HG03159 (cell line): ENCODE measurements at regions not wholly inside any gene's neighbourhood (a gene's known extent, or its start where the extent isn't known, plus 50 kb on each side); places are given as distances from the start of the nearest gene placed in this dataset.
A peak's percentile ranks its signal among the peaks of the same experiment; 100 is the strongest.
"Not testable (repeated sequence)": the region's sequence is repeated elsewhere in the genome, so short reads cannot be mapped to it uniquely, and the experiment has no call there.

Experiments used
- ATAC-seq: cut with Tn5 transposase; IDR thresholded peaks from one replicate; pipeline ENCODE4 v1.9.1; 2021; ENCODE audit warnings: mild to moderate bottlenecking, moderate library complexity; ENCODE audit not compliant: unreplicated experiment

DNA sequence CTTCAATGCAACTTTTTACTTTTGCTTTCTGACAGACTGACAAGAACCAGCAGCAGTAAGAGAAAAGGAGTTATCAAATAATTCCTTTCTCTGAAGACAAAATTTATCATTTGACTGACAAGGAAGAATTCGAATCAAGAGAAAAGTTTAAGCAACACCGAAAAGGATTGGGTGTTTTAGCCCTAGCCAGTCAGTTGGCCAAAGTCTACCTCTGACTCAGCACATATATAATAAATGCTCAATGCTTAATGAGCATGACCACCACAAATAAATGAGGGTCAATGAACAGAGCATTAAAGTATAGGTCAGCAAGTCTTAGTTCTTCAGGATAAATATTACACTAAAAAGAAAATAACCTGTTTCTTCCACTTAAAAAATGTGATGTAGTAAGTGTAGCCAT lies 1603.5 kb upstream of the C9orf72 start:
- ATAC-seq, result no peak

DNA sequence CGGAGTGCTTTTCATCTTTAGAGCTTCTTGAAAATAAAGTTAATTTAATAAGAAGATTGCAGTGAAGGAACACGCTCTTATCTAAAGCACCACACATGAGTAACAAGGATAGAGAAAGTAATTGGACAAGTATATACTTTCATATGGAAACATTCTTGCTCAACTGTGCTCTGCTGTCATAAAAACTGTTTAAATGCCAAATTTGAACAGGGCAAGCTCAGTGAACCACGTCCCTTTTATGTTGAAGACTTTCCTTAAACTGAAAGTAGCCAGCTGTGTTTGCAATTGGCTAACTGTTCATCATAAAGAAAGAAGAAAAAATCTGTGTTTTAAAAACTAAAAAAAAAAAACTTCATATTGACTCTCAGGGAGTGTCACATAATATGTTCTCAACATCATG lies 1610.7 kb upstream of the C9orf72 start:
- no peak for ATAC-seq

DNA sequence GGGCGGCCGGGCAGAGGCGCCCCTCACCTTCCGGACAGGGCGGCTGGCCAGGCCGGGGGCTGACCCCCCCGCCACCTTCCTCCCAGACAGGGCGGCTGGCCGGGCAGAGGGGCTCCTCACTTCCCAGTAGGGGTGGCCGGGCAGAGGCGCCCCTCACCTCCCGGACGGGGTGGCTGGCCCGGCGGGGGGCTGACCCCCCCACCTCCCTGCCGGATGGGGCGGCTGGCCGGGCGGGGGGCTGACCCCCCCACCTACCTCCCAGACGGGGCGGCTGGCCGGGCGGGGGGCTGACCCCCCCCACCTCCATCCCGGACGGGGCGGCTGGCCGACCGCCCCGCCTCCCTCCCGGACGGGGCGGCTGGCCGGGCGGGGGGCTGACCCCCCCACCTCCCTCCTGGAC lies 1615.5 kb upstream of the C9orf72 start:
- ATAC-seq, result not testable (repeated sequence)

- ATAC-seq, result not testable (repeated sequence)
Measured at GRCh38 chr9:29189221-29189620, 1615.9 kb upstream of the C9orf72 start.

- no peak for ATAC-seq
Measured at GRCh38 chr9:29198861-29199260, 1625.6 kb upstream of the C9orf72 start.

- ATAC-seq, result no peak
Measured at GRCh38 chr9:29199975-29200374, 1626.7 kb upstream of the C9orf72 start.

- no peak for ATAC-seq
Measured at GRCh38 chr9:29200650-29201049, 1627.4 kb upstream of the C9orf72 start.

- ATAC-seq, result no peak
Measured at GRCh38 chr9:29203244-29203930, 1630.1 kb upstream of the C9orf72 start.

DNA sequence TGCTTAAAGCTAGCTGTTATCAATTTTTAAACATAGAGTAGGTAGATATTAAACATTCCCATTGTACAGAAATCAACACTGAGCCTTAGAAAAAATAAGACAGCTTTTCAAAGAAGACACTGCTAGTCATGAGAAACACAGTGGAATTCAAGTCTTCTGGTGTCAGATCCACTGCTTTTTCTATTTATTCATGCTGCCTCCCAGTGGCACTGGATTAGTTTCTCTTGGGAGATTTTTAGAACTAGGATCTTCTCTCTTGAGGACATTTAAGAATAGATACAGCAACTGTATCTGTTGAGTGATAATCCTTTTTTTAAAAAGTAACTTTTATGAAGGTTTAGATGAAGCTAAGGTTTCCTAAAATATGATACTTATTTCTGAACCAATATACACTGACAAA lies 1635.4 kb upstream of the C9orf72 start:
- no peak for ATAC-seq

DNA sequence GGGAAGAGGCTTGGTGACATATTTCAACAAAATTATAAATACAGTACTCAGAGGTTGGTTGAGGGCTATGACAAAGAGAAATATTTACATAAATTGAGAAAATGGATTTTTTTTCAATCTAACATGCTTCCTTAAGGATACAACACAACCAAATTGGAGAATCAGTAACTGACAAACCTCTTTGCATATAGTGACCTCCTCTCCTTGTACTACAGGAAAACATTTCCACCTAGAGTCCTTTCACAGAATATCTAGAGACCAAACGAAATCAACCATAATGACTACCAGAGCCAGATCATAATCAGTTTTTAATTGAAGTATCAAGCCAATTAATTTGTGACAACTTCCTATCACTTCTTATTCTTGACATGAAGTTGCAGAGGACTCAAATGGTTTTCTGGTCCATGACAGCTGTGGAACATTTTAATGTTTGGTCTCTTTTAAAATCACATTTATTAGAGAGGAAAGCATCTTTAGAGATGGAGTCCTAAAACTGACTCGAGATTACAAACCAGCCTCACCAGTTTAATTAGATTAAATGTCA lies 1636.5 kb upstream of the C9orf72 start:
- no peak for ATAC-seq

- no peak for ATAC-seq
Measured at GRCh38 chr9:29211003-29211579, 1637.8 kb upstream of the C9orf72 start.

DNA sequence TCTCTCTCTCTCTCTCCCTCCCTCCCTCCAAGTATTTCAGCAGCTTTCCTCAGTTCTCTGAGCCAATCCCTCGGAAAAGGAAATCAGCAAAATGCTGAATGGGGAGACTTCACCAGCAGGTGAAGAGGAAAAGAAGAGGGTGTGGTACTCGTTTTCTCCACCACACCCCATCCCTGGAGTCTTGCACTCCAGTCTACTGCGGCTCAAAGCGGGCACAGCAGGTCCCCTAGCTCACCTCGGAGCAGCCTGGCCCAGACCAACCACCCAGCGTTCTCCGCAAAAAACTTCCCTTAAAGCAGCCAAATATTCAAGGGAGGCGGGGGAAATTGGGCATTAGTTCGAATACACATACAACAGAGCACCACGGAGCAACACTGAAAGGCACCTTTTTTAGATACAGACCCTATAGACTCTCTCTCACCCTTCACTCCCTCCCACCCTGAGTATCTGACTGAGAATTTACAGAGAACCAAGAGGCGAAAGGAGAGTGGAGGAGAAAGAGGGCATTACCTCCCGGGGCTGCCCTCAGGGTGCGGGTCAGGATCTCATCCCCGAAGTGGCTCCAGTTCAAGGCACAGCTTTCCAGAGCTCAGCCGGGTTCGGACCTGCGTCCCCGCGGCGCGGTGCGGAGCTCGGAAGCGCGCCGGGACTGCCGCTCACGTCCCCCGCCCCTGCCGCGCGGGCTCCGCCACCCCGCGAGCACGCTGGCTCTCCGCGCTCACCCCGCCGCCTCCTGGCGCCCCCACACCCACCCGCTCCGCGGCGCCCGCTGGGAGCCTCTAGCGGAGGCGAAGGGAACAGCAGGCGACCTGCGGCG lies 1638.5 kb upstream of the C9orf72 start:
- ATAC-seq, result peak; percentile 90

DNA sequence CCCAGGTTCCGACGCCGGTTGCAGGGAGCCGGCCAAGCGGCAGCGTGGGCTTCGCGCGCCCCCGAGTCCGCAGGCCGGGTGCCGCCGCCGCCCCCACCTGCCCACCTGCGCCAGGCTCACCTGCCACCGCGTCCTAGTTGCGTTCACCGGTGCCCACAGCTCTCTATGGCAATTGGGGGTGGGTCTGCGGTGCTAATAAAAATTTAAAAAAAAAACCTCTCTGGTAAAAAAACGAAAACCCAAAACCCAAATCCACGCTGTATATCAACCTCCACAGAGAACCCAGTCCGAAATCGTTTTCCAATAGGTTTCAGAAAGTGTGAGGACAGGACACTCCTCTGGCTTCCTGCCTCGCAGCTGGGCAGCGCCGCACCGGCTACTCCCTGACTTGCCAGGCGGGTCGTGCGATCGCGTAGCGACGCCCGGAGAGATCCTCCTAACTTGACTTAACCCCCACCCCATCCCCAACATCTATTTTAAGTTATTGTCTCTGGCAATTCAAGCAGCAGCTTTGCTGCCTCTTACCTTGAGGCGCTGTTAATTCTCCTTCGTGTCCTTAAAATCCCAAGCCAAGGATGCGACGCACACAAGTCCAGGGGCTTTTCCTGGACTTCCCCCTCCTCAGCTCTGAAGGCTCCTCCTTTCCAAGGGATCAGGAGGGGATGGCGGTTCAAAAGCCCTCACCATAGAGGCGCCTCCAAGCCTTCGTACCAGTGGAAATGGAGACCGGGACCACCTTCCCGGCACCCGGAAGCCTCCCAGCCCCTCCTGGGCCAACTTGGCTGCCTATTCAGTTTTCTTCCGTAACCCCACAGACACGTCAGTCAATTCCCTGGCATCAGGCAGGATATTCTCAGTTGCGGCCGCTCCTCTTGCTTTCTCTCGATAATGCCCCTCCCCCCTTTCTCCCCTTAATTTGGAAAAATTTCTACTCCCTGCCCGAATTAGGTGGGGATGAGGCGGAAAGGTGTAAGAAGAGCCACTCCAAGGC lies 1639.4 kb upstream of the C9orf72 start:
- ATAC-seq, result peak; percentile 2

DNA sequence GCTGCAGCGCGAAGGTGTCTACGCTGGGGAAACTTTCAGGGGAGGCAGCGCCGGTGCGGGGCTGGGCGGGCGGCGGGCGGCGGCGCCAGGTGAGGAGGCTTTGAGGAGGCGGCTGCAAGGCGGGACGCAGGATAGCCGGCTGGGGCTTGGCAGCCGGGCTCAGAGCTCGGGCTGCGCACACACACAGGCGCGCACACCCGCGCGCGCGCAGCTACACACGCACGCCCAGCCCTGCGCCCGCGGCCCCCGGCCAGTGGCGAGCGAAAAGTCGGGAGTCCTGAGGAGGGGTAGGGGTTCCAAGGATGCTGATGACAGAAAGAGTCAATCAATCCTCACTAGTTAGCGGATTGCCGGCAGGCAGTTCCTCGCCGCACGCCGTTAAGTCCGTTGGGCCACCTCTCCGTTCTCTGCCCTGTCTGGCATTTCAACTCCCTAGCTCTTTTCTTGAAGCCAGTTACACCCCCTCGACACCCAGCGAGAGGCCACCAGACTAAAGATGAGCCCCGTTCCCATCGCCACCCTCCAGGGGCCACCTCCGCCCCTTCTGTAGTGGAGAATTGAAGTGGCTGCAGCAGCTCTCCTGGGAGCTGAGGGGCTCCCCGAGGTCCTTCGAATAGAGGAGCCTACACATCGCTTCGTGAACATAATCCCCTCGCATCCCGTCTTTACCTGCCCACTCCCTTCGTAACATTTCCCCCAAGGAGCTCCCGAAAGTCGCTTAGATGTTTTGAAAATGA lies 1640.3 kb upstream of the C9orf72 start, which contains the start of gene LINGO2:
TSS of gene LINGO2 (minus strand) at position 185 of the 737 bp plus-strand sequence.
- no peak for ATAC-seq

DNA sequence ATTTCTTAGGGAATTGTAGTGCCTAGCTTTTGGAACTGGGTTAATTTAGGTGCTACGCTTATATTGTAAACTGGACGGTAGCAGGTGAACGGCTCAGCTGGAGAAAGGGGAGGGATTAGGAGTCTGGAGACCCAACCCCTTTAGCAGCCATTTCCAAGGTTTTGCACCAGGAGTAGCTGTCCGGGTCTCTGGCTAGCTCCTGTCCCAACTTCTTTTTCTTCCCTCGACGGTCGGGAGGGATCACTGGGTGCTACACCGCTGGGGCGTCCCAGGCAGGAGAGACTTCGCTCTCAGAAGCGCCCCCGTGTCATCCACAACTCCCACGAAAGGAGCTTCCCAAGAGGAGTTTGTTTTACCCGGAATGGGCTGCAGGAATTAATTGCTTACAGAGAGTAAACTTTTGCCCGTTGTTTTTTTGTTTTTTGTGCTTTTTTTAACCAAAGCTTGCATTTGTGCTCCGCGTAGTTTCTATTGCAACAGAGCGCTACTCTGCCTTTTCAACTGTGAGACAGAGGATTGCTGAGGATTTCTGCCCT lies 1640.9 kb upstream of the C9orf72 start:
- ATAC-seq, result no peak

GRCh38 chr9:29214690-29215253 lies 1641.5 kb upstream of the C9orf72 start:
- ATAC-seq, result no peak

DNA sequence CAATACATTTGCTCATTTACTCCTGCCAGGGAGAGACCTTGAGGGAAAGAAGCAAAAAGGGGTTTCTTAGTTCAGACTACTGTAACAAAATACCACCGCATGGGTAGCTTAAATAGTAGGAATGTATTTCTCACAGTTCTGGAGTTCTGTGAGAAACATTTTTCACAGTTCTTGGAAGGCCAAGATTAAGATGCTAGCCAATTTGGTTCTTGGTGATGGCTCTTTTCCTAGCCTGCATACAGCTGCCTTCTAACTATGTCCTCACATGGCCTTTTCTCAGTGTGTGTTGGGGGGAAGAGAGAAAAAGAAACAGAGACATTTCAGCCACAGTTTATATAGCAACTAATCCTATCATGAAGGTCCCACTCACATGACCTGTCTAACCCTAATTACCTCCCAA lies 1644.7 kb upstream of the C9orf72 start:
- ATAC-seq, result no peak

DNA sequence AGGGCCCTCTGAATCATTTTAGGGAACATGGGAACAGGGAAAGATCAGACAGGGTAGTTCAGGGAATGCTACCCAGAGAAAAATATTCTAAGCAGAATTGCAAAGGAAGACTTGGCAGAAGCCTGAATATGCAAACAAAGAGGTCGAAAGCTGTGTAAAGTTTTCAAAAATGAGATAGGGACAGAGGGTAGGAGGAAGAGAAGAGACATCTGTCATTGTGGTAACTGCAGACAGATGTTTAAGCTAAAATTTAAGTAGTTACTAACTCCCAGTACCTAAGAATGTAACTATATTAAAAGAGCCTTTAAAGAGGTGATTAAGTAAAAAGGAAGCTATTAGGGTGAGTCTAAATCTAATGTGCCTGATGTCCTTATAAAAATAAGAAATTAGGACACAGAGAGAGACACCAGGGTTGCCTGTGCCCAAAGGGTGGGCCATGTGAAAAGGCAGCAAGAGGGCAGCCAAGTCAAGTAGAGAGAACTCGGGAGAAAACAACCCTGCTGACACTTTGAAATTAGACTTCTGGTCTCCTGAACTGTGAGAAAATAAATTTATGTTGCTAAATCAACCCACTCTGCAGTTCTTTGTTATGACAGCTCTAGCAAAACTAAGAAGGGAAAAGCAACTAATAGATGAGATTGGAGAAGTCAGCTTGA lies 1647.4 kb upstream of the C9orf72 start:
- ATAC-seq, result no peak

GRCh38 chr9:29228558-29228957 lies 1655.3 kb upstream of the C9orf72 start:
- ATAC-seq, result no peak
